ENCODE measurements at regions not wholly inside any gene's neighbourhood (a gene's known extent, or its start where the extent isn't known, plus 50 kb on each side); places are given as distances from the start of the nearest gene placed in this dataset.

GRCh38 chr5:51131266-51131665 lies 252.0 kb upstream of the ISL1 start:
- Histone ChIP-seq H3K4me2 (ENCODE audit: control insufficient read depth, insufficient read depth) (no peak overlapping the region), H3K9me3 (replicated peaks; ENCODE audit: control insufficient read depth, insufficient read depth, low read length) (no peaks in the 10 kb centered on the region), H4K20me1 (ENCODE audit: control insufficient read depth, insufficient read depth) (no peaks in the 10 kb centered on the region), H3K79me2 (ENCODE audit: control insufficient read depth, insufficient read depth, low read length) (no peaks in the 10 kb centered on the region), H3K27me3 (replicated peaks in 1 of 2; ENCODE audit: control insufficient read depth in 2 of 2, insufficient read depth in 2 of 2, low read length in 1 of 2) (no peaks in the 10 kb centered on the region), H2AFZ (ENCODE audit: control insufficient read depth, low read depth, low read length) (no peak overlapping the region), H3K4me1 (ENCODE audit: control insufficient read depth, insufficient read depth, low read length) (no peaks in the 10 kb centered on the region), H3K27ac (ENCODE audit: control insufficient read depth, insufficient read depth) (no peak overlapping the region), H3K36me3 (ENCODE audit: control insufficient read depth in 2 of 2, insufficient read depth in 2 of 2, low read length in 1 of 2) (no peaks in the 10 kb centered on the region), H3K9ac (ENCODE audit: control insufficient read depth, insufficient read depth, low read length) (no peak overlapping the region), H3K4me3 (no peak overlapping the region)
- ATAC-seq = no peak
- ChIA-PET POLR2A (no interaction called here), RAD21 (ENCODE audit: unreplicated experiment) (no interaction called here), CTCF (no interaction called here), SMC1A (ENCODE audit: uncharacterized antibody, unreplicated experiment) (no interaction called here)
- in situ Hi-C loops (cut with MboI) = no loop called here
- TF ChIP-seq SKIL (IDR thresholded peaks at IDR 0.05; ENCODE audit: low read depth, poor library complexity, severe bottlenecking) = no peak
- TF ChIP-seq TARDBP (IDR thresholded peaks at IDR 0.05; ENCODE audit: borderline replicate concordance) = no peak
- no peak for TF ChIP-seq NFIC (IDR thresholded peaks at IDR 0.05; ENCODE audit: low read depth, low read length)
- TF ChIP-seq, protein P1, sequence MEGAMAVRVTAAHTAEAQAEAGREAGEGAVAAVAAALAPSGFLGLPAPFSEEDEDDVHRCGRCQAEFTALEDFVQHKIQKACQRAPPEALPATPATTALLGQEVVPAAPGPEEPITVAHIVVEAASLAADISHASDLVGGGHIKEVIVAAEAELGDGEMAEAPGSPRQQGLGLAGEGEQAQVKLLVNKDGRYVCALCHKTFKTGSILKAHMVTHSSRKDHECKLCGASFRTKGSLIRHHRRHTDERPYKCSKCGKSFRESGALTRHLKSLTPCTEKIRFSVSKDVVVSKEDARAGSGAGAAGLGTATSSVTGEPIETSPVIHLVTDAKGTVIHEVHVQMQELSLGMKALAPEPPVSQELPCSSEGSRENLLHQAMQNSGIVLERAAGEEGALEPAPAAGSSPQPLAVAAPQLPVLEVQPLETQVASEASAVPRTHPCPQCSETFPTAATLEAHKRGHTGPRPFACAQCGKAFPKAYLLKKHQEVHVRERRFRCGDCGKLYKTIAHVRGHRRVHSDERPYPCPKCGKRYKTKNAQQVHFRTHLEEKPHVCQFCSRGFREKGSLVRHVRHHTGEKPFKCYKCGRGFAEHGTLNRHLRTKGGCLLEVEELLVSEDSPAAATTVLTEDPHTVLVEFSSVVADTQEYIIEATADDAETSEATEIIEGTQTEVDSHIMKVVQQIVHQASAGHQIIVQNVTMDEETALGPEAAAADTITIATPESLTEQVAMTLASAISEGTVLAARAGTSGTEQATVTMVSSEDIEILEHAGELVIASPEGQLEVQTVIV (IDR thresholded peaks at IDR 0.05; ENCODE audit: borderline replicate concordance, partially characterized antibody) = no peak
- TF ChIP-seq SUZ12 (IDR thresholded peaks at IDR 0.05; ENCODE audit: unreplicated experiment) = no peak
- TF ChIP-seq, protein P2, sequence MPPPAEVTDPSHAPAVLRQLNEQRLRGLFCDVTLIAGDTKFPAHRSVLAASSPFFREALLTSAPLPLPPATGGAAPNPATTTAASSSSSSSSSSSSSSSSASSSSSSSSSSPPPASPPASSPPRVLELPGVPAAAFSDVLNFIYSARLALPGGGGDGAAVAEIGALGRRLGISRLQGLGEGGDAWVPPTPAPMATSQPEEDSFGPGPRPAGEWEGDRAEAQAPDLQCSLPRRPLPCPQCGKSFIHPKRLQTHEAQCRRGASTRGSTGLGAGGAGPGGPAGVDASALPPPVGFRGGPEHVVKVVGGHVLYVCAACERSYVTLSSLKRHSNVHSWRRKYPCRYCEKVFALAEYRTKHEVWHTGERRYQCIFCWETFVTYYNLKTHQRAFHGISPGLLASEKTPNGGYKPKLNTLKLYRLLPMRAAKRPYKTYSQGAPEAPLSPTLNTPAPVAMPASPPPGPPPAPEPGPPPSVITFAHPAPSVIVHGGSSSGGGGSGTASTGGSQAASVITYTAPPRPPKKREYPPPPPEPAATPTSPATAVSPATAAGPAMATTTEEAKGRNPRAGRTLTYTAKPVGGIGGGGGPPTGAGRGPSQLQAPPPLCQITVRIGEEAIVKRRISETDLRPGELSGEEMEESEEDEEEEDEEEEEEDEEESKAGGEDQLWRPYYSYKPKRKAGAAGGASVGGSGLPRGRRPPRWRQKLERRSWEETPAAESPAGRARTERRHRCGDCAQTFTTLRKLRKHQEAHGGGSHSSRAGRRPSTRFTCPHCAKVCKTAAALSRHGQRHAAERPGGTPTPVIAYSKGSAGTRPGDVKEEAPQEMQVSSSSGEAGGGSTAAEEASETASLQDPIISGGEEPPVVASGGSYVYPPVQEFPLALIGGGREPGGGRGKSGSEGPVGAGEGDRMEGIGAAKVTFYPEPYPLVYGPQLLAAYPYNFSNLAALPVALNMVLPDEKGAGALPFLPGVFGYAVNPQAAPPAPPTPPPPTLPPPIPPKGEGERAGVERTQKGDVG (CRISPR knock-in tag; IDR thresholded peaks at IDR 0.05) = no peak
- no TSS peak for BruUV-seq (replicated peaks)
- no peak for FAIRE-seq
- DNase-seq (ENCODE audit: low read depth, low spot score) = no peak
- intact Hi-C loops (cut with micrococcal nuclease; ENCODE audit: unreplicated experiment) = no loop called here

Data from GM12878 (cell line).